GM21825 (cell line): ENCODE measurements at regions not wholly inside any gene's neighbourhood (a gene's known extent, or its start where the extent isn't known, plus 50 kb on each side); places are given as distances from the start of the nearest gene placed in this dataset.
"Not testable (repeated sequence)": the region's sequence is repeated elsewhere in the genome, so short reads cannot be mapped to it uniquely, and the experiment has no call there.

Source experiments
- ATAC-seq: cut with Tn5 transposase; IDR thresholded peaks from one replicate; pipeline ENCODE4 v1.9.1; 2021; ENCODE audit warnings: mild to moderate bottlenecking, moderate library complexity; ENCODE audit not compliant: unreplicated experiment

- ATAC-seq, result peak; percentile 77
Observed at GRCh38 chr13:68535329-68535728, 1305.2 kb upstream of the PCDH9 start.

- not testable (repeated sequence) for ATAC-seq
Observed at GRCh38 chr13:68527167-68527566, 1297.0 kb upstream of the PCDH9 start.

- ATAC-seq, result no peak
Observed at GRCh38 chr13:68523838-68524424, 1293.8 kb upstream of the PCDH9 start.

- ATAC-seq, result no peak
Observed at GRCh38 chr13:68522184-68522583, 1292.0 kb upstream of the PCDH9 start.

GRCh38 chr13:68509734-68510621 lies 1279.8 kb upstream of the PCDH9 start:
- peak; percentile 70 for ATAC-seq

GRCh38 chr13:68506888-68507551 lies 1276.9 kb upstream of the PCDH9 start:
- no peak for ATAC-seq

- ATAC-seq, result no peak
Observed at GRCh38 chr13:68490594-68490993, 1260.5 kb upstream of the PCDH9 start.

GRCh38 chr13:68481130-68481529 lies 1251.0 kb upstream of the PCDH9 start:
- ATAC-seq, result no peak

- ATAC-seq, result no peak
Observed at GRCh38 chr13:68473834-68474326, 1243.7 kb upstream of the PCDH9 start.

GRCh38 chr13:68467160-68467559 lies 1237.0 kb upstream of the PCDH9 start:
- no peak for ATAC-seq

- ATAC-seq, result no peak
Observed at GRCh38 chr13:68440874-68441273, 1210.7 kb upstream of the PCDH9 start.

- no peak for ATAC-seq
Observed at GRCh38 chr13:68439817-68440216, 1209.7 kb upstream of the PCDH9 start.

GRCh38 chr13:68428292-68428691 lies 1198.2 kb upstream of the PCDH9 start:
- no peak for ATAC-seq

GRCh38 chr13:68417801-68418200 lies 1187.7 kb upstream of the PCDH9 start:
- ATAC-seq, result no peak

- ATAC-seq, result no peak
Observed at GRCh38 chr13:68410007-68410406, 1179.9 kb upstream of the PCDH9 start.

GRCh38 chr13:68390987-68391386 lies 1160.9 kb upstream of the PCDH9 start:
- no peak for ATAC-seq

GRCh38 chr13:68386808-68387207 lies 1156.7 kb upstream of the PCDH9 start:
- no peak for ATAC-seq

- ATAC-seq, result no peak
Observed at GRCh38 chr13:68380041-68380973, 1150.2 kb upstream of the PCDH9 start.

GRCh38 chr13:68378294-68378693 lies 1148.2 kb upstream of the PCDH9 start:
- ATAC-seq, result no peak

GRCh38 chr13:68375004-68375403 lies 1144.9 kb upstream of the PCDH9 start:
- ATAC-seq, result no peak

- no peak for ATAC-seq
Observed at GRCh38 chr13:68369739-68370138, 1139.6 kb upstream of the PCDH9 start.
